ENCODE measurements at regions not wholly inside any gene's neighbourhood (a gene's known extent, or its start where the extent isn't known, plus 50 kb on each side); places are given as distances from the start of the nearest gene placed in this dataset.

- no peak overlapping the region for H3K4me3 ChIP-seq (ENCODE audit: low read length)
- no peaks in the 10 kb centered on the region for H3K4me1 ChIP-seq (ENCODE audit: control insufficient read depth, insufficient read depth, low read length)
- H3K27ac ChIP-seq (ENCODE audit: low read length) = no peak overlapping the region
- H3K9me3 ChIP-seq (ENCODE audit: control insufficient read depth, insufficient read depth, low read length) = no peaks in the 10 kb centered on the region
- DNase-seq (ENCODE audit: low read depth, low spot score) = no peak
- H3K27me3 ChIP-seq (ENCODE audit: control insufficient read depth, insufficient read depth, low read length) = no peaks in the 10 kb centered on the region
- no peaks in the 10 kb centered on the region for H3K36me3 ChIP-seq (ENCODE audit: control insufficient read depth, insufficient read depth, low read length)
- no CpG with 5 or more reads among the region's 3 CpGs for WGBS (ENCODE audit: insufficient coverage, insufficient read length)
Observed at GRCh38 chr6:145044641-145045246, 690.6 kb downstream of the EPM2A start.

GRCh38 chr6:145045582-145045981, 689.7 kb downstream of the EPM2A start:
- Histone ChIP-seq H3K9me3 (ENCODE audit: control insufficient read depth, insufficient read depth, low read length) (no peaks in the 10 kb centered on the region), H3K4me3 (ENCODE audit: low read length) (no peak overlapping the region), H3K27me3 (ENCODE audit: control insufficient read depth, insufficient read depth, low read length) (no peaks in the 10 kb centered on the region), H3K4me1 (ENCODE audit: control insufficient read depth, insufficient read depth, low read length) (no peaks in the 10 kb centered on the region), H3K36me3 (ENCODE audit: control insufficient read depth, insufficient read depth, low read length) (no peaks in the 10 kb centered on the region), H3K27ac (ENCODE audit: low read length) (no peak overlapping the region)
- DNase-seq (ENCODE audit: low read depth, low spot score) = no peak

- WGBS (ENCODE audit: insufficient coverage, insufficient read length) = no CpG with 5 or more reads among the region's 4 CpGs
- DNase-seq (ENCODE audit: low read depth, low spot score) = no peak
- no peaks in the 10 kb centered on the region for H3K4me1 ChIP-seq (ENCODE audit: control insufficient read depth, insufficient read depth, low read length)
Observed at GRCh38 chr6:145047891-145048290, 687.4 kb downstream of the EPM2A start.

GRCh38 chr6:145051661-145052060, 683.7 kb downstream of the EPM2A start:
- no peaks in the 10 kb centered on the region for H3K4me1 ChIP-seq (ENCODE audit: control insufficient read depth, insufficient read depth, low read length)
- no CpG with 5 or more reads among the region's 2 CpGs for WGBS (ENCODE audit: insufficient coverage, insufficient read length)
- H3K36me3 ChIP-seq (ENCODE audit: control insufficient read depth, insufficient read depth, low read length) = no peaks in the 10 kb centered on the region
- no peak overlapping the region for H3K4me3 ChIP-seq (ENCODE audit: low read length)
- DNase-seq (ENCODE audit: low read depth, low spot score) = no peak
- H3K27ac ChIP-seq (ENCODE audit: low read length) = no peak overlapping the region
- H3K9me3 ChIP-seq (ENCODE audit: control insufficient read depth, insufficient read depth, low read length) = no peaks in the 10 kb centered on the region
- H3K27me3 ChIP-seq (ENCODE audit: control insufficient read depth, insufficient read depth, low read length) = no peaks in the 10 kb centered on the region

More at GRCh38 chr6:145047891-145048290, 687.4 kb downstream of the EPM2A start:
- Histone ChIP-seq H3K27me3 (ENCODE audit: control insufficient read depth, insufficient read depth, low read length) (no peaks in the 10 kb centered on the region), H3K4me3 (ENCODE audit: low read length) (no peak overlapping the region), H3K36me3 (ENCODE audit: control insufficient read depth, insufficient read depth, low read length) (no peaks in the 10 kb centered on the region), H3K27ac (ENCODE audit: low read length) (no peak overlapping the region), H3K9me3 (ENCODE audit: control insufficient read depth, insufficient read depth, low read length) (no peaks in the 10 kb centered on the region)

GRCh38 chr6:145055567-145055966, 679.8 kb downstream of the EPM2A start:
- H3K27me3 ChIP-seq (ENCODE audit: control insufficient read depth, insufficient read depth, low read length) = no peaks in the 10 kb centered on the region
- H3K36me3 ChIP-seq (ENCODE audit: control insufficient read depth, insufficient read depth, low read length) = no peaks in the 10 kb centered on the region
- DNase-seq (ENCODE audit: low read depth, low spot score) = no peak
- no peak overlapping the region for H3K27ac ChIP-seq (ENCODE audit: low read length)
- no peak overlapping the region for H3K4me3 ChIP-seq (ENCODE audit: low read length)
- H3K9me3 ChIP-seq (ENCODE audit: control insufficient read depth, insufficient read depth, low read length) = no peaks in the 10 kb centered on the region
- H3K4me1 ChIP-seq (ENCODE audit: control insufficient read depth, insufficient read depth, low read length) = no peaks in the 10 kb centered on the region
- no CpG with 5 or more reads among the region's 1 CpG for WGBS (ENCODE audit: insufficient coverage, insufficient read length)

GRCh38 chr6:145060714-145061113, 674.6 kb downstream of the EPM2A start:
- Histone ChIP-seq H3K4me3 (ENCODE audit: low read length) (no peak overlapping the region), H3K36me3 (ENCODE audit: control insufficient read depth, insufficient read depth, low read length) (no peaks in the 10 kb centered on the region), H3K9me3 (ENCODE audit: control insufficient read depth, insufficient read depth, low read length) (no peaks in the 10 kb centered on the region), H3K27me3 (ENCODE audit: control insufficient read depth, insufficient read depth, low read length) (no peaks in the 10 kb centered on the region), H3K27ac (ENCODE audit: low read length) (no peak overlapping the region), H3K4me1 (ENCODE audit: control insufficient read depth, insufficient read depth, low read length) (no peaks in the 10 kb centered on the region)
- no peak for DNase-seq (ENCODE audit: low read depth, low spot score)
- no CpG with 5 or more reads among the region's 1 CpG for WGBS (ENCODE audit: insufficient coverage, insufficient read length)

- H3K27ac ChIP-seq (ENCODE audit: low read length) = no peak overlapping the region
- H3K9me3 ChIP-seq (ENCODE audit: control insufficient read depth, insufficient read depth, low read length) = no peaks in the 10 kb centered on the region
- no peaks in the 10 kb centered on the region for H3K27me3 ChIP-seq (ENCODE audit: control insufficient read depth, insufficient read depth, low read length)
- DNase-seq (ENCODE audit: low read depth, low spot score) = no peak
- H3K4me1 ChIP-seq (ENCODE audit: control insufficient read depth, insufficient read depth, low read length) = no peaks in the 10 kb centered on the region
- H3K4me3 ChIP-seq (ENCODE audit: low read length) = no peak overlapping the region
- H3K36me3 ChIP-seq (ENCODE audit: control insufficient read depth, insufficient read depth, low read length) = no peaks in the 10 kb centered on the region
Observed at GRCh38 chr6:145063091-145063490, 672.2 kb downstream of the EPM2A start.

- Histone ChIP-seq H3K36me3 (ENCODE audit: control insufficient read depth, insufficient read depth, low read length) (no peaks in the 10 kb centered on the region), H3K27me3 (ENCODE audit: control insufficient read depth, insufficient read depth, low read length) (no peaks in the 10 kb centered on the region), H3K4me3 (ENCODE audit: low read length) (no peak overlapping the region), H3K27ac (ENCODE audit: low read length) (no peak overlapping the region), H3K9me3 (ENCODE audit: control insufficient read depth, insufficient read depth, low read length) (no peaks in the 10 kb centered on the region), H3K4me1 (ENCODE audit: control insufficient read depth, insufficient read depth, low read length) (no peaks in the 10 kb centered on the region)
- no peak for DNase-seq (ENCODE audit: low read depth, low spot score)
Observed at GRCh38 chr6:145067430-145067829, 667.9 kb downstream of the EPM2A start.

GRCh38 chr6:145068577-145068976, 666.7 kb downstream of the EPM2A start:
- no peak overlapping the region for H3K27ac ChIP-seq (ENCODE audit: low read length)
- no peak overlapping the region for H3K4me3 ChIP-seq (ENCODE audit: low read length)
- DNase-seq (ENCODE audit: low read depth, low spot score) = no peak
- H3K27me3 ChIP-seq (ENCODE audit: control insufficient read depth, insufficient read depth, low read length) = no peaks in the 10 kb centered on the region
- H3K4me1 ChIP-seq (ENCODE audit: control insufficient read depth, insufficient read depth, low read length) = no peaks in the 10 kb centered on the region
- no peaks in the 10 kb centered on the region for H3K9me3 ChIP-seq (ENCODE audit: control insufficient read depth, insufficient read depth, low read length)
- no peaks in the 10 kb centered on the region for H3K36me3 ChIP-seq (ENCODE audit: control insufficient read depth, insufficient read depth, low read length)

GRCh38 chr6:145069966-145070365, 665.4 kb downstream of the EPM2A start:
- Histone ChIP-seq H3K27ac (ENCODE audit: low read length) (no peak overlapping the region), H3K9me3 (ENCODE audit: control insufficient read depth, insufficient read depth, low read length) (no peaks in the 10 kb centered on the region), H3K4me3 (ENCODE audit: low read length) (no peak overlapping the region), H3K4me1 (ENCODE audit: control insufficient read depth, insufficient read depth, low read length) (no peaks in the 10 kb centered on the region), H3K27me3 (ENCODE audit: control insufficient read depth, insufficient read depth, low read length) (no peaks in the 10 kb centered on the region), H3K36me3 (ENCODE audit: control insufficient read depth, insufficient read depth, low read length) (no peaks in the 10 kb centered on the region)
- DNase-seq (ENCODE audit: low read depth, low spot score) = no peak
- no CpG with 5 or more reads among the region's 2 CpGs for WGBS (ENCODE audit: insufficient coverage, insufficient read length)

- Histone ChIP-seq H3K27me3 (ENCODE audit: control insufficient read depth, insufficient read depth, low read length) (no peaks in the 10 kb centered on the region), H3K27ac (ENCODE audit: low read length) (no peak overlapping the region), H3K36me3 (ENCODE audit: control insufficient read depth, insufficient read depth, low read length) (no peaks in the 10 kb centered on the region), H3K4me3 (ENCODE audit: low read length) (no peak overlapping the region), H3K4me1 (ENCODE audit: control insufficient read depth, insufficient read depth, low read length) (no peaks in the 10 kb centered on the region), H3K9me3 (ENCODE audit: control insufficient read depth, insufficient read depth, low read length) (no peaks in the 10 kb centered on the region)
- no CpG with 5 or more reads among the region's 2 CpGs for WGBS (ENCODE audit: insufficient coverage, insufficient read length)
- DNase-seq (ENCODE audit: low read depth, low spot score) = no peak
Observed at GRCh38 chr6:145070791-145071190, 664.5 kb downstream of the EPM2A start.

Measured in iPS DF 6.9 (cell line).